Kidney (tissue), 13 donors: ENCODE measurements at regions not wholly inside any gene's neighbourhood (a gene's known extent, or its start where the extent isn't known, plus 50 kb on each side); places are given as distances from the start of the nearest gene placed in this dataset.

Source experiments
- DNase-seq, 5 donors: peaks; one replicate each; pipeline ENCODE4 v3.0.0-alpha.2; 2013 to 2020
- FAIRE-seq: peaks from 2 replicates; lab custom pipeline; 2012; peaks lifted over from hg19 to GRCh38; lab: Jason Lieb, UNC
- H3K27ac ChIP-seq, 2 donors: one replicate each; pipeline ENCODE4 v1.7.0; 2013; ENCODE audit warnings: low read depth in 2 of 2, low read length in 2 of 2, inconsistent platforms in 1 of 2
- H3K27me3 ChIP-seq: one replicate; pipeline ENCODE4 v1.7.1; 2013; ENCODE audit warnings: low read length, inconsistent platforms; ENCODE audit not compliant: control insufficient read depth, insufficient read depth
- H3K36me3 ChIP-seq, 3 donors: one replicate each; pipeline versions ENCODE4 v1.7.0 to v1.7.1; 2013; ENCODE audit warnings: low read length in 3 of 3, control low read depth in 1 of 3, inconsistent platforms in 1 of 3; ENCODE audit not compliant: insufficient read depth in 3 of 3, control insufficient read depth in 2 of 3
- H3K4me1 ChIP-seq, 3 donors: one replicate each; pipeline versions ENCODE4 v1.7.0 to v1.7.1; 2013; ENCODE audit warnings: low read length in 3 of 3, inconsistent platforms in 1 of 3, low read depth in 1 of 3; ENCODE audit not compliant: control insufficient read depth in 2 of 3, insufficient read depth in 2 of 3
- H3K4me3 ChIP-seq, 3 donors: one replicate each; pipeline versions ENCODE4 v1.7.0 to v1.8.1; 2013; ENCODE audit warnings: low read length in 3 of 3, control low read depth in 1 of 3, inconsistent platforms in 1 of 3
- H3K9ac ChIP-seq, 3 donors: one replicate each; pipeline versions ENCODE4 v1.7.0 to v1.7.1; 2013; ENCODE audit warnings: low read length in 3 of 3, control low read depth in 1 of 3, inconsistent platforms in 1 of 3
- H3K9me3 ChIP-seq, 3 donors: one replicate each; pipeline versions ENCODE4 v1.7.0 to v1.7.1; 2013; ENCODE audit warnings: low read length in 3 of 3, control low read depth in 1 of 3, inconsistent platforms in 1 of 3; ENCODE audit not compliant: control insufficient read depth in 2 of 3, insufficient read depth in 1 of 3
- CTCF ChIP-seq: IDR thresholded peaks from 3 replicates; pipeline ENCODE4 v1.5.1; 2012; ENCODE audit warnings: mild to moderate bottlenecking, moderate library complexity, borderline replicate concordance; ENCODE audit not compliant: insufficient read depth; ENCODE audit errors: extremely low read depth
- intact Hi-C: fragments of 100-400 bp; cut with DNase I; formaldehyde crosslinking; loops from one replicate; pipeline ENCODE4 v1.11.1; 2022
- donor health status: control.
- donor health status: control.
- donor health status: control.
- donor health status: control.
- donor health status: control.
- donor health status: DM: yes; HTN: yes; CAD: no.
- donor health status: Normal renal cell carcinoma (clear cell type).

GRCh38 chr12:114555451-114555850 is 128.5 kb downstream of the TBX3 start:
- no peak overlapping the region for H3K9ac ChIP-seq
- no peak for FAIRE-seq
- no peak for TF ChIP-seq CTCF
- H3K4me3 ChIP-seq: no peak overlapping the region
- peak in 3 of 5 donors; percentile 13 to 68 (median 39) for DNase-seq
- intact Hi-C loops: no loop called here
- no peak overlapping the region for H3K27ac ChIP-seq
- no peaks in the 10 kb centered on the region for H3K4me1 ChIP-seq
- H3K36me3 ChIP-seq: no peaks in the 10 kb centered on the region
- H3K9me3 ChIP-seq: no peaks in the 10 kb centered on the region
- H3K27me3 ChIP-seq: no peaks in the 10 kb centered on the region

GRCh38 chr12:114547636-114548035 is 136.3 kb downstream of the TBX3 start:
- Histone ChIP-seq H3K9ac (no peak overlapping the region), H3K27me3 (no peaks in the 10 kb centered on the region), H3K36me3 (no peaks in the 10 kb centered on the region), H3K4me3 (no peak overlapping the region), H3K9me3 (no peaks in the 10 kb centered on the region), H3K27ac (no peak overlapping the region), H3K4me1 (no peaks in the 10 kb centered on the region)
- no peak for TF ChIP-seq CTCF
- DNase-seq (no peak), FAIRE-seq (no peak)
- intact Hi-C loops: no loop called here

GRCh38 chr12:114530417-114530816 is 124.5 kb upstream of the TBX5 start:
- H3K4me1 ChIP-seq: no peaks in the 10 kb centered on the region
- no peak overlapping the region for H3K9ac ChIP-seq
- intact Hi-C loops: no loop called here
- H3K27ac ChIP-seq: no peak overlapping the region
- no peaks in the 10 kb centered on the region for H3K36me3 ChIP-seq
- no peak for TF ChIP-seq CTCF
- no peaks in the 10 kb centered on the region for H3K27me3 ChIP-seq
- no peak for DNase-seq
- no peaks in the 10 kb centered on the region for H3K9me3 ChIP-seq
- no peak overlapping the region for H3K4me3 ChIP-seq
- no peak for FAIRE-seq

GRCh38 chr12:114529966-114530365 is 124.0 kb upstream of the TBX5 start:
- DNase-seq: no peak
- Histone ChIP-seq H3K9me3 (no peaks in the 10 kb centered on the region), H3K27me3 (no peaks in the 10 kb centered on the region), H3K9ac (no peak overlapping the region), H3K4me3 (no peak overlapping the region), H3K27ac (no peak overlapping the region), H3K4me1 (no peaks in the 10 kb centered on the region), H3K36me3 (no peaks in the 10 kb centered on the region)
- no peak for TF ChIP-seq CTCF
- intact Hi-C loops: no loop called here
- FAIRE-seq: no peak
